GM19452 (cell line): ENCODE measurements at regions not wholly inside any gene's neighbourhood (a gene's known extent, or its start where the extent isn't known, plus 50 kb on each side); places are given as distances from the start of the nearest gene placed in this dataset.
"Not testable (repeated sequence)": the region's sequence is repeated elsewhere in the genome, so short reads cannot be mapped to it uniquely, and the experiment has no call there.

Experiments
- ATAC-seq: cut with Tn5 transposase; IDR thresholded peaks from one replicate; pipeline ENCODE4 v1.9.1; 2021; ENCODE audit not compliant: unreplicated experiment

- no peak for ATAC-seq
These were observed 99.0 kb upstream of the TNFSF11 start for GRCh38 chr13:42474954-42475353.

GRCh38 chr13:42477596-42478190 lies 96.3 kb upstream of the TNFSF11 start:
- no peak for ATAC-seq

GRCh38 chr13:42478531-42479156 lies 95.3 kb upstream of the TNFSF11 start:
- ATAC-seq = no peak

- ATAC-seq = no peak
These were observed 89.6 kb upstream of the TNFSF11 start for GRCh38 chr13:42484386-42484785.

- ATAC-seq = no peak
These were observed 88.7 kb upstream of the TNFSF11 start for GRCh38 chr13:42485272-42485671.

- ATAC-seq = no peak
These were observed 87.2 kb upstream of the TNFSF11 start for GRCh38 chr13:42486711-42487198.

- no peak for ATAC-seq
These were observed 86.7 kb upstream of the TNFSF11 start for GRCh38 chr13:42487221-42487620.

- no peak for ATAC-seq
These were observed 83.3 kb upstream of the TNFSF11 start for GRCh38 chr13:42490676-42491075.

GRCh38 chr13:42492372-42492920 lies 81.5 kb upstream of the TNFSF11 start:
- ATAC-seq = no peak

- ATAC-seq = no peak
These were observed 79.8 kb upstream of the TNFSF11 start for GRCh38 chr13:42494157-42494556.

GRCh38 chr13:42495255-42495654 lies 78.7 kb upstream of the TNFSF11 start:
- no peak for ATAC-seq

GRCh38 chr13:42495751-42496150 lies 78.2 kb upstream of the TNFSF11 start:
- ATAC-seq = no peak

GRCh38 chr13:42496926-42497554 lies 76.9 kb upstream of the TNFSF11 start:
- ATAC-seq = not testable (repeated sequence)

- ATAC-seq = peak; percentile 87
These were observed 76.2 kb upstream of the TNFSF11 start for GRCh38 chr13:42497798-42498197.

GRCh38 chr13:42498521-42498920 lies 75.4 kb upstream of the TNFSF11 start:
- no peak for ATAC-seq
